Kasumi-1 (cell line): ENCODE measurements at regions not wholly inside any gene's neighbourhood (a gene's known extent, or its start where the extent isn't known, plus 50 kb on each side); places are given as distances from the start of the nearest gene placed in this dataset.
"Not testable (repeated sequence)": the region's sequence is repeated elsewhere in the genome, so short reads cannot be mapped to it uniquely, and the experiment has no call there.

Experiments
- DNase-seq, 2 experiments: peaks; one replicate each; lab custom pipeline; 2025; lab: John Stamatoyannopoulos, UW

DNA sequence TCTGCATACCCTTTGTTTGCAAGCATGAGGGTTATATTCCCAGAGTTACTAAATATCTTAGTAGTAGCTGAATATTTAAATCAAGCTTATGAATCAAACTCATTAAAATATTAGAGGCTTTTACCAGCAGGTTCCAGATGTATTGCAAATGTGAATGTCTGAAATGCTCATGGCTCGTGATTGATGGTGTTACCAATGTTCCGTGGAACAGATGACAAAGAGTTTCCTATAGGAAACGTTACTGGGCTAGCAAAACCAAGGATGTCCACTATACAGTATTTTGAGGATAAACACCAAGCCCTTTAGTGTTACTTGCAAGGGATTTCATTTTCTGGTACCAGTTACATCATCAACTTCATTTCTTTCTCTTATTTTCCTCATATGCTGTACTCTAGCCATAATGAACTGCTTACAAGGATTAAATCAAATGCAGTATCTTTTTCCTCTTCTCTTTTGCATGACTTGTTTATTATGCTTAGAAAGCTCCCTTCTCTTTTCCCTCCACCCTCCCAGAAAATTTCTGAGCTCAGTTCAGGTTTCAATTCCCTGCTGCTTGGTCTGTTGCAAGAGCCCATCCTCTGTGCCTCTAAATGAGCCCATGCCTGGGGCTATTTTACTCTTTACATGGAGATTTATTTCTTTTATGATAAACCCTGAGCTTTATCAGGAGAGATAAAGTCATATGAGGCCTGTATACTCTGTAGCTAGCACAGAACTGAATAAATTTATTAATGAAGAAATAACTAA, 1537.1 kb upstream of the GOT2 start:
- no peak for DNase-seq

DNA sequence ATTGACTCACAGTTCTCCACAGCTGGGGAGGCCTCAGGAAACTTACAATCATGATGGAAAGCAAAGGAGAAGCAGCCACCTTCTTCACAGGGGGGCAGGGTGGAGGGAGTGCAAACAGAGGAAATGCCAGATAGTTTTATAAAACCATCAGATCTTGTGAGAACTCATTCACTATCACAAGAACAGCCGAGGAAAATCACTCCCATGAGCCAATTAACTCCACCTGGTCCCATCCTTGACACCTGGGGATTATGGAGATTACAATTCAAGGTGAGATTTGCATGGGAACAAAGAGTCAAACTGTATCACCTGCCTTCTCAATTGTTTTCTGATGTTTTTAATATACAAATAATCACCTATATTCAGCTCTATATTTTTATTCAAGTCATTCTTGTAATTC, 1527.3 kb upstream of the GOT2 start:
- no peak for DNase-seq

DNA sequence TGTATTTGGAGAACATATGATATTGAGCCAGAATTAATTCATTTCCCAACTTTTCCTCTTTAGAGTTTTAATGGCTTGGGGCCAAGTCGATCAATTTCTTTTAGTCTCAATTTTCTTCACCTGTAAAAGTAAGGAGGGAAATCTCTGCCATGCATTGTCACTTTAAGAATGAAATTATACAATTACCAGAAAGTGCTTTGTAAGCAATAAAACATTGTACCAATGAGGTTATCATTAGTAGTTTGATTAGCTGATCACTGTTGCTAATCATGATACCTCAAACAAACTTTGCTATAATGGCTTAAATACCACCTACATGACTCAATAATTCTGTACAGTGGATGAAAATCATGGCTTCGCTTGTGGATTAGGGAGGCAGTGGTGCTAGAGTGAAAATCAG, 1525.8 kb upstream of the GOT2 start:
- no peak for DNase-seq

DNA sequence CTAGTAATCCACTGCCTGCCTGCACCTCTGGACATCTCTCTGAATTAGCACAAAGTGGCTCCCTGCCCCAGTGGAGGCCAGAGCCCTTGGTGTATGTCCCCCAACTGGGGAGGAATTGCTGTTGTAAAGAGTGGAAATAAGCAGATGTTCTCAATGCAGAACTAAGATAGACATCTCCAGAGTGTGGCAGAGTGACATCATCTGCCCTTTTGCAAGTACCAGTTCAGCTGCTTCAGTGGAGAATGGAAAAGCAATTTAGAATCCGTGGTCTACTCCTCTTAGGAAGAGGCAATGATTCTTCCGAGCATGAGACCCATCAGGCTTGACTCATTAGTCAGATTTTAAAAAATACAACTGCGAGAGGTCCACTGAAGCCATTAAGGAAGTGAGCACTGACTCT, 1512.0 kb upstream of the GOT2 start:
- DNase-seq, result no peak

DNA sequence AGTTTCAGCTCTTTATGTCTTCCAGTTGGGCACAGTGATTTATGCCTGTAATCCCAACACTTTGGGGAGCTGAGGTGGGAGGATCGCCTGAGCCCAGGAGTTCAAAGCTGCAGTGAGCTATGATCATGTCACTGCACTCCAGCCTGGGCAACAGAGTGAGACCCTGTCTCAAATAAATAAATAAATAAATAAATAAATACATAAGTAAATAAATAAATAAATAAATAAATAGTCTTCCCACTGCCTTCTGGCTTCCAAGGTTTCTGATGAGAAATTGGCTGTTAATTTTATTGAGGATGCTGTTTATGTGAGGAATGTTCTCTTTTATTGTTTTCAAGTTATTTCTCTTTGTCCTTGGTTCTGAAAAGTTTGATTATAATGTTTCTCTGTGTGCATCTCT, 1507.6 kb upstream of the GOT2 start:
- no peak for DNase-seq

DNA sequence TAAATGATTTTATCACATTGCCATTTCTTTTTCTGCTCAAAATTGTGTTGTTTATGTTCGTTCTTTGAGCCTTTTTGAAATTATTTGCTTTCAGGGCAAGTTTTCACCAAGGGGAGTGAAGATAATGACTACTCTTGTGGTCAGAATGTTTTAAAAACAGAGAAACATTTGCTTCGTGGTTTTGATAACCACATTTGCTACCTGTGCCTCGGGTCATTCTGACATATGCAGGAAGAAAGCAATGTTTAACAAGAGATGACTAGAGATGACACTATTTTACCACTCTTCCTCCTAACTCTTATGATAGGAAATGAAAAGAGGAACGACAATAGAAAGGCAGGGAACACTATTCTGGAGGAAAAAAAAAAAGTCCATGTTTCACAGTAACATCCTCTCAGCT, 1496.5 kb upstream of the GOT2 start:
- peak; percentile 66 to 69 for DNase-seq

DNA sequence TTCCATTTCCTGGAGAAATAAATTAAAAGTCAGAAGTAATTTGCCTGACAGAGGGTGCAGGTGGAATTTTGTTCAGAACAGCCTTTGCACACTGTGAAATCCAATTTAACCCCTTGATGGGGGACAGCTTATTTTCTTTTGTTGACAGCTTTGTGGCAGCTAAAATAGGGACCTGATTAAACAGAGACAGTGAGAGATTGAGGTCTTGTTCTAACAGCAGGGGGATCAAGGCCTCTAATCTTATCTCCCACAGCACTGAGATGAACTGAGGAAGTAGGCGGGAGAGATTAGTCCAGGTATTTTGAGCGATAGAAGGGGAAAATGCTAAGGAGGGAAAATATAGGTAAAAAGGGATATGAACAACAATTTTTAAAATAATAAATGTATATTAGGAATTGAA, 1491.4 kb upstream of the GOT2 start:
- no peak for DNase-seq

DNA sequence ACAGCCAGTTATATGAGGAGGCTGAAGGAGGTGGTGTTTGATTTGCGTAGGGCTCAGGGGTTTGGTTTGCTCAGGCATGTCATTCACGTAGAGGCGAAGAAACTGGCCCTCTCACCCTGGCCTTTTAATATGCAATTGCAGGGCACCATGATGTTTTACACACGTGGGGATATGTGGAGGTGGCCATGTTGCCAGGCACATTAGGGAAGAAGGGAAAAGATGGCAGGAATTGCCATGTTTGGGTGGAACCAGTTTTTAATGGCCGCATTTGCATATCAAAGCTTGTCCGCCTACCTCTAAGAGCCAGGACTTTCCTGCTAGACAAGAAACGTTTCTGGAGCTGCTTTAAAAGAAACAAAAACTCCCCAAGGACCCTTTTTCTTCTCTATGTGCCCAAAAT, 1483.7 kb upstream of the GOT2 start:
- no peak for DNase-seq

DNA sequence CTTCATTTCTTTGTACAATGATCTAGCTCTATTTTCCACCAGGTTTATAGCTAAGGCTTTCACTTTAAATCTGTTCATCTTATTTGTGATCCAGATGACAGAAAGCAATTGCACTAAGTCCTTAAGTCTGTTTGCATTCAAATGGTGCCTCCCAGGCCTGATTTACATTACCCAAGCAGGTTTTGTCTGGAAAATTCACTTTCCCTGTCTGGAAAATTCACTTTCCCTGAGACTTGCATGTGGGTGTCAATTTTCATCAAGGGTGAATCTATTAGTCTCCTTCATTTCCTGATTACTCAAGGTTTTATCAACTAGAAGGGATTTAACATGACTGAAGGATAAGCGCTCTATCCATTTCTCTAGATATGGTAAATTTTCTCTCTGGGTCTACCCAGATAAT, 1480.2 kb upstream of the GOT2 start:
- no peak for DNase-seq

DNA sequence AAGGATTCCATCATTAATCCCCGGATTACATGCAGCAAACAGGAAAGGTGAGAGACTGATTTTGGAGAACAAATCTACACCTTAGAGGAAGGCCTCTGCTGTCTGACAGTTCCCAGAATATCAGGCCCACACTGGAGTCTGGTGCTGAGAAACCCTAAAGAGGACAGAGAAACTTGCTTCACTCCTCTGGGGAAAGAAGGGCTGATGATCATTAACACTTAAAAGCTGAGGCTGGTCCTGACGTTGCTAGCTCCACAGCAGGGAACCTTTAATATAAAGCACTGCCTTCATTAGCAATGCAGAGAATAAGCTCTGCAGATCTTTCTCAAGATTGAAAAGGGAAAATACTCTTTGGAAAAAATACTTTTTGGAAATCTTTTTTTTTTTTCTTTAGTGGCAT, 1472.4 kb upstream of the GOT2 start:
- DNase-seq, result no peak

DNA sequence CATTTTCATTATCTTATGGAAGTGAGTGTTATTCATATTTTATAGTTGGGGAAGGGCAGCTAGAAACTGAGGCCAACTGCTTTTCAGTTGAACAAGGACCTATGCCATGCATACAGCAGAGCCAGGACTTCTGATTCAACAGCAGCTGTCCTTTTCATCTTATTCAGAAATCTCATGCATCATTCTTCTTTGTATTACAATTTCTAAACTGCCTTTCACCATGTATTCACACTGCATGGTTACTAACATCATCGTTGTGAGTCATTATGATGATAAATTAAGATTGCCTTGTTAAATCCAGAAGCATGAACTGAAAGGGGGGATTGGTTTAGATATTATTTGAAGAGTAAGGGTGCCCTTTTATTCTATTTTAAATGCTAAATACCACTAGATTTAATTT, 1470.1 kb upstream of the GOT2 start:
- no peak for DNase-seq

DNA sequence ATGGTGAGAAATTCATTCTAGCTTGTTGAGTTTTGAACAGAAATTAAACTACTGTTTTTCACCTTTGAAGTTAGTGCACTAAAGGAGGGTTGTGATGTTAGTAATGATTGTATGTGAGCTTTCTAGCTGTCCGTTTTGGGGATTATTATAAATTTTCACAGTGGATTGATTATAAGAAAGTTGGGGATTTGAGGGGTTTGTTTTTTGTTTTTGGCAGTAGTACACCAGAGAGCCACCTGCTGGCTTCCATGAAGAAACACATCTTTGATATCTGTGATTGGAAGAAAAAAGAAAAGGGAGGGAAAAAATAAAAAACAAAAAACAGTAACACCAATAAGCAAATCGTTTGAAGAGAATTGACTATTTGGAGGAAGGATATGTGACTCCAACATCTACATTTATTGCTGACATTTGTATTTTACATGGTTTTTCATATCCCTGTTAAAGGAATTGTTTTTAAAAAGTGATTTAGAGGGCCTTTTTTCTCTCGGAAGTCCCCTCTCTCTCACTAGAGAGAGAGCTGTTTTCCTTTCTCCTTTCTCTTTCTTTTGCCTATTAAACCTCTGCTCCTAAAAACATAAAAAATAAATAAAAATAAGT, 1469.5 kb upstream of the GOT2 start:
- DNase-seq, result peak; percentile 27 to 41

DNA sequence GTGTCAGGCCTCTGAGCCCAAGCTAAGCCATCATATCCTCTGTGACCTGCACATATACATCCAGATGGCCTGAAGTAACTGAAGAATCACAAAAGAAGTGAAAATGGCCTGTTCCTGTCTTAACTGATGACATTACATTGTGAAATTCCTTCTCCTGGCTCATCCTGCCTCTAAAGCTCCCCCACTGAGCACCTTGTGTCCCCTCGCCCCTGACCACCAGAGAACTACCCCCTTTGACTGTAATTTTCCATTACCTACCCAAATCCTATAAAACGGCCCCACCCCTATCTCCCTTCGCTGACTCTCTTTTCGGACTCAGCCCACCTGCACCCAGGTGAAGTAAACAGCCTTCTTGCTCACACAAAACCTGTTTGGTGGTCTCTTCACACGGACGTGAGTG, 1466.6 kb upstream of the GOT2 start:
- DNase-seq, result not testable (repeated sequence)

DNA sequence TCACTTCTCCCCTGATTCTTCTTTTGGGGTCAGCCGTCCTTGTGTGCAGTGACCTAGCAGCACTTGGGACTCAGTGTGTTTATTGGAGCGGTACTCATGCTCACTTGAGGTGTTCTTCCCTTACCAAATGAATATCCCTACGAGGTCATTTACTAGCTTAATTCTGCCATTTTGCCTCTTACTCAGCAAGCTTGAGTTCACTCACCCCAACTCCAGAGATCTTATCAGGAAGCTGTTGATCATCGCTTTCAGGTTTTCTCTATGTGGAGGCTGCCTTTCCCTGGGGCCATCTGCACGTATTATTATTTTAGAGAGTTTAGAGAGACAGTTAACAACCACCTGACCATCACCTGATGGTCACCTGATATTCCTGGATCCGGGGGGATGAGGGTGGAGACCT, 1466.0 kb upstream of the GOT2 start:
- no peak for DNase-seq

DNA sequence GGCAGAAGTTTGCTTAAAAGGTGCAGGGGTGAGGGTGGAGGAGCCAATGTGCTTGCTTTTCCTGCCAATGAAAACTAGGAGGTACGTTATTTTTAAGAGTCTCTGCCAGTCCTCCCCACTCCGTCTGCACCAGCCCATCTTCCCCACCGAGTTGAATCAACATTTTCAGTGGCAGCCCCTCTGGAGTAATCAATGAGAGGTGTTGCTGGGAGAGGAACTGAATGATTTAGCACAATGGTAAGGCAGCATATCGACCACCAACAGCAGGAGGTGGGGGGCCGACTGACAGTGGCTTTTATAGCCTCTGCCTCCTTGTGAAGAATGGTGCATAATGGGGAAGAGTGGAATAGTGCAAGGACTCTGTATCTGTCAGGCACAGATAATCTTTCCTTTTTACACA, 1465.0 kb upstream of the GOT2 start:
- DNase-seq, result no peak

DNA sequence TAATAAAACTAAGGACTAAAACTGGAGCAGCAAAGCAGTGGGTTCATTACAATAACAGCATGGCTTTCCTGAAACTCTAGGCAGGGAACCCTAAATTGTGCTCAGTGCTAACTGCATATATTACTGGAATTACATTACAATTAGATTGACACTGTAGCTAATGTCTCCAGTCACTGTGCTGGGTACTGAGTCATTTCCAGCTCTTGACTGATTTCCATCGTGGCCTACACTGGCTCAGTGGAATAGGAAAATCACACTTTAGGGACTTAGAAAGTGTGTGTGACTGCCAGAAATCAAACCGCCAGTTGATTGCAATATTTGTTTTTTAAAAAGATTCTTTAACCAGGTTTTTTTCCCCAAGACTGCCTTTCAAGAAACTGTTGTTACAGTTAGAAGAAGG, 1447.4 kb upstream of the GOT2 start:
- DNase-seq, result no peak

DNA sequence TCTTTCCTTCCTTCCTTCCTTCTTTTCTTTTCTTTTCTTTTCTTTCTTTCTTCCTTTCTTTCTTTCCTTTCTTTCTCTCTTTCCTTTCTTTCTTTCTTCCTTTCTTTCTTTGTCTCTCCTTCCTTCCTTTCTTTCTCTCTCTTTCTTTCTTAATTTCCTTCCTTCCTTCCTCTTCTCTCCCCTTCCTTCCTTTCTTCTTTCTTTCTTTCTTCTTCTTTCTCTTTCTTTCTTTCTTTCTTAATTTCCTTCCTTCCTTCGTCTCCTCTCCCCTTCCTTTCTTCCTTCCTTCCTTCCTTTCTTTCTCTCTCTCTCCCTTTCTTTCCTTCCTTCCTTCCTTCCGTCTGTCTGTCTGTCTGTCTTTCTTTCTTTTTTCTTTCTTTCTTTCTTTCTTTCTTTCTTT, 1446.5 kb upstream of the GOT2 start:
- no peak for DNase-seq

DNA sequence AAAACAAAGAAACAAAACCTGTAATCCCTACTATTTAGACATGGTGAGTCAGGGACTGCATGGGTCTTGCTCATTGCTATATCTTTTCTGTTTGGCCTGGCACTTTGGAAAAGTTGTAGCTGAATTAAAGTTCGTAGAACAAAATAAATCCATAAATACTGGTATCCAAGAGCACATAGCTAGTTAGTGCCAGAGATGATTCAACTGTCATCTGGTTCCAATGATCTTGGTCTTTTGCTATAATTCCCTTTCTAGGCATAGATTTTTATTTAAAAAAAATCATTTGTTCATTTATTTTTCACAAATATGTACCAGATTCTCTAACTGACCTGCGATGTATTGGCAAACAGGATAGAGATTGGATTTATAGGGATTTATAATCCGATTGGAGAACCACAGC, 1436.1 kb upstream of the GOT2 start:
- no peak for DNase-seq

DNA sequence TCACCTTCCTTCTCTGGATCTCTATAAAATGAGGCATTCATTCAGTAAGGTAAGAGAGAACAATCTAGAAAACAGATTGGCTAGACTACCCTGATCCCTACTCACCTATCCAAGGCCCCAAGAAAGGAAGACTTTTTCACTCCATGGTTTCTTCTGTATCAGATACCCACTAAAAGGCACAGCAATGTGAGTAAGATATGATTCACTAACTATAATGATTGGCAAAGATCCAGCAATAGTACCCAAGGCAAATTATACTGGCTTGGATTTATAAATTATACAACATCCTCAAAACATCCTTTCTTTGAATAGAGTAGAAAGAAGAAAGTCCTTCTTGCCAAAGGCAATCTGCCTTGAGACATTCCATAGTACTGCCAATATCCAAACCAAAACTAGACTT, 1432.0 kb upstream of the GOT2 start:
- DNase-seq, result no peak

DNA sequence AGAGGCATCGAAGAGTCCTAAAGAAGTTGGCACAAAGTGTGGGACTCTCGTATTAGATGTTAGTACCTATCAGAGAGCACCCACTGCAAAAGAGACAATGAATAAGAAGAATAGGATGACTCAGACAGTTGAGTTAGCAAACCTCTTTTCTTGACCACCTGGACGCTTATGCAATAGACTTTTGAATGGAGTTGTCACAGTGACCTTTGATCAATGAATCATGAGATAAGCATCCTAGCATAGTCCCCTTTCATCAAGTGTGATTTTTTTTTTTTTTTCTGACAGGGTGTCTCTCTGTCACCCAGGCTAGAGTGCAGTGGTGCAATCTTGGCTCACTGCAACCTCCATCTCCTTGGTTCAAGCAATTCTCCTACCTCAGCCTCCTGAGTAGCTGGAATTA, 1417.9 kb upstream of the GOT2 start:
- no peak for DNase-seq

DNA sequence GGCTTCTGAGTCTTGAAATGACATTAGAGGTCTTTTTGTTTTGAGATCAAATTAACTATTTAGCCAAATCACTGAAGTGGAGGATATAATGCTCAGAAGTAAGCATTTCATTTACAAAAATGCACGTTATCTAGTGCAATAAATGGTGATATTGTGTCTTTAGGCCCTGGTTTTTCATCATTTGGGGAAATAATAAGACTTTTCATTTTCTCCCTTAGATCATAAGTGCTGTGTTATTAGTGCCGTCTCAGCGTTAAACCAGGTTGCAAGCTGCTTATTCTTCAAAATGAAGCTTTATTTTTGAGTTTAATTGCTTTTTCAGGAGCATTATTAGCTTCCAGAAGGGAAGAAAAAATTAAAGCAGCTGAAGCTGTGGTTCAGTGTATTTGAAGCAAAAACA, 1416.8 kb upstream of the GOT2 start:
- no peak for DNase-seq

DNA sequence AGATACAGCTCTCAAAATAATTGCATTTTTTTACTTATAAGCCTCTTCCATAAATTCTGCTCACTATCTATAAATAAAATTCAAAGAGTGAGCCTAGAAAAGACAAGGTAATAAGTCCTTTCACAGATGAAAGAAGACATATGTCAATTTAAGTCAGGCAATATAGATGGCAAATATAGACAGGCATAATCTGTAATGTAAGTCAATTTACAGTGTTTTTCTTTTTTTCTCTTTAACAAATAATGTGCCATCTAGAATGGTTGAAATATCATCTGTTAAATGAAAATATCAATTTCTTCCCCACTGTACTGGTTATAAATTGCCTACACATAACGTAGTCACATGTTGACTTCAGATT, 1409.2 kb upstream of the GOT2 start:
- no peak for DNase-seq

DNA sequence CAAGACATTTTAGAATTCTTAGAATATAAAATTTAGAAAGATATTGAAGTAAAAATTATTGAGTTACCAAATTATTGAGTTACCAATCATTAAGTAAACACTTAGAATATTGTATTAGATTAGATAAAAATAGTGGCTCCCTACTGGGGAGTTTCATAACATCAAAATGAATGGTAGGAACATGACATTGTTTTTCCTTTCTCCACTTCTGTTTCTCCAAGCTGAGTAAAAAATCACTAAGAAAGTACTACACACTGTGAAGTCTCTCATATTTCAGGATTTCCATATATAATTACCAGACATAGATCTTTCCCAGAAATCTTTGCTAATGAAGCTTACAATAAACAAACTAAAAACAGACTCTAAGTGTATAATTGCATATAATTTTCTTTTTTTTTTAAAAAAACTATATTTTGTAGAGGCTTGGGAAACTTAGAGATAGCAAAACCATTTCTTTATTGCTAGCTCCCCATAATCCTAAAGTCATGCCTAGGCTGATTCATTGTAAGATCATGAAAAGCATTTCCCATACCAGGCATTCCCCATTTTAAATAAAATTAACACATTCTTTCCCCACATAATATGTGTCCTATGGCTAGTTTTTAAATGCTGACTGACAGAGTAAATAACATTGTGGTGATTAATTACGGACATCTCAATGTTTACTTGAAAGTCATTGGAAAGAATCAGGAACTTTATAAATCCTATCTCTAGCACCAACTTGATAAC, 1408.7 kb upstream of the GOT2 start:
- no peak for DNase-seq

DNA sequence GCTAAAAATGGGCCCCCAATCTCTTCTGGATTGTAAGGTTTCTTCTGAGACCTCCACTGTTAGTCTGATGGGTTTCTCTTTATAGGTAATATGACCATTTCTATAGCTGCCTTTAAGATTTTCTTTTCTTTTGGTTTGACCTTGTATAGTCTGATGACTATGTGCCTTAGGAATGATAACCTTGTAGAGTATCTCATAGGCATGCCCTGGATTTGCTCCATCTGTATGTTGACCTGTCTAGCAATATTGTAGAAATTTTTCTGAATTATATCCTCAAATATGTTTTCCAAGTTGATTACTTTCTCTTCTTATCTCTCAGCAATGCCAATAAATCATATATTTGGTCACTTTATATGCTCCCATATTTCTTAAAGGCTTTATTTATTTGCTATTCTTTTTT, 1403.8 kb upstream of the GOT2 start:
- DNase-seq, result no peak
